ENCODE measurements at regions not wholly inside any gene's neighbourhood (a gene's known extent, or its start where the extent isn't known, plus 50 kb on each side); places are given as distances from the start of the nearest gene placed in this dataset.

GRCh38 chr3:1955750-1956149, 142.9 kb upstream of the CNTN4 start:
- no peak for DNase-seq

- no peak for DNase-seq
Observed at GRCh38 chr3:1960506-1960905, 138.2 kb upstream of the CNTN4 start.

- DNase-seq = peak; percentile 81 to 94
Observed at GRCh38 chr3:1962396-1963088, 136.1 kb upstream of the CNTN4 start.

GRCh38 chr3:1963896-1964295, 134.8 kb upstream of the CNTN4 start:
- no peak for DNase-seq

- DNase-seq = no peak
Observed at GRCh38 chr3:1967525-1967924, 131.1 kb upstream of the CNTN4 start.

- no peak for DNase-seq
Observed at GRCh38 chr3:1969281-1969680, 129.4 kb upstream of the CNTN4 start.

GRCh38 chr3:1971780-1972179, 126.9 kb upstream of the CNTN4 start:
- no peak for DNase-seq

GRCh38 chr3:1979961-1980615, 118.6 kb upstream of the CNTN4 start:
- no peak for DNase-seq

GRCh38 chr3:1987980-1988379, 110.7 kb upstream of the CNTN4 start:
- no peak for DNase-seq

- no peak for DNase-seq
Observed at GRCh38 chr3:1998739-1999138, 99.9 kb upstream of the CNTN4 start.

- no peak for DNase-seq
Observed at GRCh38 chr3:2001306-2002108, 97.2 kb upstream of the CNTN4 start.

- DNase-seq = no peak
Observed at GRCh38 chr3:2023959-2024358, 74.7 kb upstream of the CNTN4 start.

GRCh38 chr3:2024713-2025112, 74.0 kb upstream of the CNTN4 start:
- DNase-seq = no peak

GRCh38 chr3:2029559-2029958, 69.1 kb upstream of the CNTN4 start:
- no peak for DNase-seq

GRCh38 chr3:2036076-2036475, 62.6 kb upstream of the CNTN4 start:
- DNase-seq = no peak

GRCh38 chr3:2041931-2042330, 56.7 kb upstream of the CNTN4 start:
- DNase-seq = peak in 1 of 2 experiments; percentile 6

Data from NCI-H2081 (cell line).